WTC11 (cell line): ENCODE measurements at regions not wholly inside any gene's neighbourhood (a gene's known extent, or its start where the extent isn't known, plus 50 kb on each side); places are given as distances from the start of the nearest gene placed in this dataset.
A peak's percentile ranks its signal among the peaks of the same experiment; 100 is the strongest.
"Not testable (repeated sequence)": the region's sequence is repeated elsewhere in the genome, so short reads cannot be mapped to it uniquely, and the experiment has no call there.

Source experiments
- ATAC-seq: fragments of 200-7000 bp; cut with Tn5 transposase; 2 replicates; pipeline ENCODE4 v1.10.0; 2021; ENCODE audit warnings: mild to moderate bottlenecking, moderate library complexity
- CTCF ChIA-PET: fragments of 300-600 bp; sonication (Branson Sonifier 250); formaldehyde crosslinking; loops from one replicate; lab custom pipeline; 2021; ENCODE audit warnings: antibody characterized with exemption; lab: Charles Lee
- POLR2A ChIA-PET: fragments of 350-600 bp; sonication (Branson Sonifier 250); formaldehyde crosslinking; loops from one replicate; lab custom pipeline; 2021; ENCODE audit warnings: antibody characterized with exemption; lab: Charles Lee
- DNase-seq: peaks from one replicate; pipeline ENCODE4 v3.0.0; 2021; ENCODE audit warnings: low spot score
- H3K27ac Mint-ChIP-seq: 2 replicates; pipeline ENCODE4 v1.8.0; 2021; ENCODE audit warnings: mixed read lengths
- H3K27me3 Mint-ChIP-seq: 2 replicates; pipeline ENCODE4 v1.8.0; 2021; ENCODE audit warnings: low read depth, mild to moderate bottlenecking, moderate library complexity, mixed read lengths
- H3K36me3 Mint-ChIP-seq: 2 replicates; pipeline ENCODE4 v1.8.0; 2021; ENCODE audit warnings: mixed read lengths
- H3K4me1 Mint-ChIP-seq: 2 replicates; pipeline ENCODE4 v1.8.0; 2022; ENCODE audit warnings: mixed read lengths
- H3K4me3 Mint-ChIP-seq: 2 replicates; pipeline ENCODE4 v1.8.0; 2021; ENCODE audit warnings: mild to moderate bottlenecking, moderate library complexity, mixed read lengths
- H3K9me3 Mint-ChIP-seq: 2 replicates; pipeline ENCODE4 v1.8.0; 2021; ENCODE audit warnings: mixed read lengths
- CREB1 ChIP-seq: sonication (generic); formaldehyde crosslinking; IDR thresholded peaks from 2 replicates; pipeline ENCODE4 v1.8.0; 2023; ENCODE audit warnings: mild to moderate bottlenecking, missing genetic modification reagents
- CREM ChIP-seq: sonication (generic); formaldehyde crosslinking; IDR thresholded peaks from 2 replicates; pipeline ENCODE4 v1.8.1; 2022; ENCODE audit warnings: mild to moderate bottlenecking, missing genetic modification reagents, moderate library complexity
- ETV6 ChIP-seq: sonication (generic); formaldehyde crosslinking; IDR thresholded peaks from 2 replicates; pipeline ENCODE4 v1.8.1; 2022; ENCODE audit warnings: mild to moderate bottlenecking, missing genetic modification reagents
- FOXK1 ChIP-seq: sonication (generic); formaldehyde crosslinking; IDR thresholded peaks from 2 replicates; pipeline ENCODE4 v1.8.0; 2022; ENCODE audit warnings: mild to moderate bottlenecking, moderate library complexity, missing genetic modification reagents
- GABPB1 ChIP-seq: sonication (generic); formaldehyde crosslinking; IDR thresholded peaks from 2 replicates; pipeline ENCODE4 v1.8.1; 2023; ENCODE audit warnings: mild to moderate bottlenecking, missing genetic modification reagents
- GRHL2 ChIP-seq: fragments of 250-450 bp; sonication (Bioruptor Pico); IDR thresholded peaks from 2 replicates; pipeline ENCODE4 v1.8.0; 2022; ENCODE audit warnings: mild to moderate bottlenecking, moderate library complexity; ENCODE audit not compliant: insufficient replicate concordance, severe bottlenecking
- NFATC4 ChIP-seq: fragments of 250-450 bp; sonication (Bioruptor Pico); IDR thresholded peaks from 2 replicates; pipeline ENCODE4 v1.9.0; 2021; ENCODE audit warnings: mild to moderate bottlenecking
- ZNF138 ChIP-seq: sonication (generic); formaldehyde crosslinking; conservative IDR thresholded peaks from 2 replicates; pipeline ENCODE4 v1.8.1; 2022; ENCODE audit warnings: mild to moderate bottlenecking, moderate library complexity, missing genetic modification reagents
- ZNF263 ChIP-seq: sonication (generic); formaldehyde crosslinking; IDR thresholded peaks from 2 replicates; pipeline ENCODE4 v1.8.1; 2022; ENCODE audit warnings: low read depth, mild to moderate bottlenecking, moderate library complexity, missing genetic modification reagents
- ZNF416 ChIP-seq: fragments of 250-450 bp; sonication (Bioruptor Pico); IDR thresholded peaks from 2 replicates; pipeline ENCODE4 v1.9.0; 2021; ENCODE audit warnings: mild to moderate bottlenecking, inconsistent platforms
- TF ChIP-seq, protein P1 (sequence below): sonication (generic); formaldehyde crosslinking; IDR thresholded peaks from 2 replicates; pipeline ENCODE4 v1.8.1; 2023; ENCODE audit warnings: mild to moderate bottlenecking, missing genetic modification reagents, borderline replicate concordance
- TF ChIP-seq, protein P2 (sequence below): fragments of 250-450 bp; sonication (Bioruptor Pico); IDR thresholded peaks from 2 replicates; pipeline ENCODE4 v1.9.0; 2021; ENCODE audit warnings: moderate library complexity, mild to moderate bottlenecking, inconsistent platforms, borderline replicate concordance
- TF ChIP-seq, protein P3 (sequence below): sonication (generic); formaldehyde crosslinking; IDR thresholded peaks from 2 replicates; pipeline ENCODE4 v1.8.1; 2022; ENCODE audit warnings: missing genetic modification reagents, borderline replicate concordance
- TF ChIP-seq, protein P4 (sequence below): sonication (generic); formaldehyde crosslinking; IDR thresholded peaks from 2 replicates; pipeline ENCODE4 v1.8.0; 2023; ENCODE audit warnings: missing genetic modification reagents
- TF ChIP-seq, protein P5 (sequence below): fragments of 200-600 bp; IDR thresholded peaks from 2 replicates; pipeline ENCODE4 v1.8.0; 2022; ENCODE audit warnings: antibody characterized with exemption
- TF ChIP-seq, protein P6 (sequence below): sonication (generic); formaldehyde crosslinking; IDR thresholded peaks from 2 replicates; pipeline ENCODE4 v1.8.0; 2022; ENCODE audit warnings: mild to moderate bottlenecking, missing genetic modification reagents

DNA sequence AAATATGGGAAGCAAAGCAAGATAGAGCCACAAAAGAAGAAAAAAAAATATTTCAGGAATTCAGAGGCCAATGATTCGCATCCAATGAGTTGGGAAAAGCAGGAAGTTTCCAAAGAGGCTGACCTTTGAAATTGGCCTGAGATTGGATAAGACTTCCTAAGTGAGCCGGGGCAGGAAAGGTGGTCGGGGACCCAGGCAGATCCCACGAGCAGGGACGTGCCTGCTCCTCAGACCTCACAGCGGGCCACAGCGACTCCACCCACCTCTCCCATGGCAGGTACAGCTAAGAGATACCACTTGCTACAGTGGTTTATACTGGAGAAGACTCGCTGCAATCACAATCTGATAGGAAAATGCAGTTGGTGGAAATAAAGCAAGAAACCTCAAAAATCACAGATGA lies 102.8 kb upstream of the SALL3 start:
- no peak for DNase-seq
- H3K4me1 Mint-ChIP-seq: peaks cover 9% of the 10 kb centered on the region
- peaks cover 12% of the 10 kb centered on the region for H3K36me3 Mint-ChIP-seq
- H3K27me3 Mint-ChIP-seq: peaks cover 11% of the 10 kb centered on the region
- CTCF ChIA-PET: interaction anchor here (1.0 to 2.3 kb wide), 3 partner anchors 60 to 218 kb away, joined by 3 to 10 read pairs (median 3); no protein-coding TSS in a partner anchor
- H3K4me3 Mint-ChIP-seq: no peak overlapping the region
- ATAC-seq: no peak; the same call in 1 of the 2 replicates
- peaks cover 16% of the 10 kb centered on the region for H3K9me3 Mint-ChIP-seq
- TF ChIP-seq NFATC4 (CRISPR knock-in tag): no peak
- TF ChIP-seq GRHL2 (CRISPR knock-in tag): no peak
- POLR2A ChIA-PET: no interaction called here
- no peak overlapping the region for H3K27ac Mint-ChIP-seq

DNA sequence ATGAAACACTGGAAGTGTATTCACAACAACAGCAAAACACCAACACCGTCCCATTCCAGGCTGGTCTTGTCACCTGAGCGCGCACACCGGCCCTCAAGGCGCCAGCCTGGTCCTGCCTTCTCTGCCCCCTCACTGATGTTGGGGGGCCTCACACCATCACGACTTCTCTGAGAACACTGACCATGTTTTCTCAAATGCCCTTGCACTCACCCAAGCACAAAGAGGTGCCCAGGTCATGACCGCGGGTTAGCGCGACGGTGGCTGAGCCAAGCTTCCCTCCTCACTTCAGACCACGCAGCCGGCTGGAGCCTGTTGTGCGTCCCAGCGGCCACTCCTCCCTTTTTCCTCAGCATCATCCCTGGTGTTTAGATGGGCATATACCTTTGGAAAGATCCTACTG lies 101.3 kb upstream of the SALL3 start:
- H3K27ac Mint-ChIP-seq: no peak overlapping the region
- TF ChIP-seq ZNF263 (CRISPR knock-in tag) (no peak), GABPB1 (CRISPR knock-in tag) (no peak), CREB1 (CRISPR knock-in tag) (no peak), ZNF416 (CRISPR knock-in tag) (no peak), ZNF138 (CRISPR knock-in tag) (no peak), CREM (CRISPR knock-in tag) (no peak), ETV6 (CRISPR knock-in tag) (no peak), FOXK1 (CRISPR knock-in tag) (no peak)
- TF ChIP-seq, protein P1, sequence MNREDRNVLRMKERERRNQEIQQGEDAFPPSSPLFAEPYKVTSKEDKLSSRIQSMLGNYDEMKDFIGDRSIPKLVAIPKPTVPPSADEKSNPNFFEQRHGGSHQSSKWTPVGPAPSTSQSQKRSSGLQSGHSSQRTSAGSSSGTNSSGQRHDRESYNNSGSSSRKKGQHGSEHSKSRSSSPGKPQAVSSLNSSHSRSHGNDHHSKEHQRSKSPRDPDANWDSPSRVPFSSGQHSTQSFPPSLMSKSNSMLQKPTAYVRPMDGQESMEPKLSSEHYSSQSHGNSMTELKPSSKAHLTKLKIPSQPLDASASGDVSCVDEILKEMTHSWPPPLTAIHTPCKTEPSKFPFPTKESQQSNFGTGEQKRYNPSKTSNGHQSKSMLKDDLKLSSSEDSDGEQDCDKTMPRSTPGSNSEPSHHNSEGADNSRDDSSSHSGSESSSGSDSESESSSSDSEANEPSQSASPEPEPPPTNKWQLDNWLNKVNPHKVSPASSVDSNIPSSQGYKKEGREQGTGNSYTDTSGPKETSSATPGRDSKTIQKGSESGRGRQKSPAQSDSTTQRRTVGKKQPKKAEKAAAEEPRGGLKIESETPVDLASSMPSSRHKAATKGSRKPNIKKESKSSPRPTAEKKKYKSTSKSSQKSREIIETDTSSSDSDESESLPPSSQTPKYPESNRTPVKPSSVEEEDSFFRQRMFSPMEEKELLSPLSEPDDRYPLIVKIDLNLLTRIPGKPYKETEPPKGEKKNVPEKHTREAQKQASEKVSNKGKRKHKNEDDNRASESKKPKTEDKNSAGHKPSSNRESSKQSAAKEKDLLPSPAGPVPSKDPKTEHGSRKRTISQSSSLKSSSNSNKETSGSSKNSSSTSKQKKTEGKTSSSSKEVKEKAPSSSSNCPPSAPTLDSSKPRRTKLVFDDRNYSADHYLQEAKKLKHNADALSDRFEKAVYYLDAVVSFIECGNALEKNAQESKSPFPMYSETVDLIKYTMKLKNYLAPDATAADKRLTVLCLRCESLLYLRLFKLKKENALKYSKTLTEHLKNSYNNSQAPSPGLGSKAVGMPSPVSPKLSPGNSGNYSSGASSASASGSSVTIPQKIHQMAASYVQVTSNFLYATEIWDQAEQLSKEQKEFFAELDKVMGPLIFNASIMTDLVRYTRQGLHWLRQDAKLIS: no peak
- TF ChIP-seq, protein P2, sequence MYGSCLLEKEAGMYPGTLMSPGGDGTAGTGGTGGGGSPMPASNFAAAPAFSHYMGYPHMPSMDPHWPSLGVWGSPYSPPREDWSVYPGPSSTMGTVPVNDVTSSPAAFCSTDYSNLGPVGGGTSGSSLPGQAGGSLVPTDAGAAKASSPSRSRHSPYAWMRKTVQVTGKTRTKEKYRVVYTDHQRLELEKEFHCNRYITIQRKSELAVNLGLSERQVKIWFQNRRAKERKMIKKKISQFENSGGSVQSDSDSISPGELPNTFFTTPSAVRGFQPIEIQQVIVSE (CRISPR knock-in tag): no peak
- TF ChIP-seq, protein P3, sequence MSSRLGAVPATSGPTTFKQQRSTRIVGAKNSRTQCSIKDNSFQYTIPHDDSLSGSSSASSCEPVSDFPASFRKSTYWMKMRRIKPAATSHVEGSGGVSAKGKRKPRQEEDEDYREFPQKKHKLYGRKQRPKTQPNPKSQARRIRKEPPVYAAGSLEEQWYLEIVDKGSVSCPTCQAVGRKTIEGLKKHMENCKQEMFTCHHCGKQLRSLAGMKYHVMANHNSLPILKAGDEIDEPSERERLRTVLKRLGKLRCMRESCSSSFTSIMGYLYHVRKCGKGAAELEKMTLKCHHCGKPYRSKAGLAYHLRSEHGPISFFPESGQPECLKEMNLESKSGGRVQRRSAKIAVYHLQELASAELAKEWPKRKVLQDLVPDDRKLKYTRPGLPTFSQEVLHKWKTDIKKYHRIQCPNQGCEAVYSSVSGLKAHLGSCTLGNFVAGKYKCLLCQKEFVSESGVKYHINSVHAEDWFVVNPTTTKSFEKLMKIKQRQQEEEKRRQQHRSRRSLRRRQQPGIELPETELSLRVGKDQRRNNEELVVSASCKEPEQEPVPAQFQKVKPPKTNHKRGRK: no peak
- TF ChIP-seq, protein P4, sequence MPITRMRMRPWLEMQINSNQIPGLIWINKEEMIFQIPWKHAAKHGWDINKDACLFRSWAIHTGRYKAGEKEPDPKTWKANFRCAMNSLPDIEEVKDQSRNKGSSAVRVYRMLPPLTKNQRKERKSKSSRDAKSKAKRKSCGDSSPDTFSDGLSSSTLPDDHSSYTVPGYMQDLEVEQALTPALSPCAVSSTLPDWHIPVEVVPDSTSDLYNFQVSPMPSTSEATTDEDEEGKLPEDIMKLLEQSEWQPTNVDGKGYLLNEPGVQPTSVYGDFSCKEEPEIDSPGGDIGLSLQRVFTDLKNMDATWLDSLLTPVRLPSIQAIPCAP (CRISPR knock-in tag): no peak
- TF ChIP-seq, all 79 proteins: peak for 0
- Mint-ChIP-seq H3K4me3 (no peak overlapping the region), H3K36me3 (peaks cover 17% of the 10 kb centered on the region), H3K9me3 (peaks cover 20% of the 10 kb centered on the region), H3K4me1 (peaks cover 9% of the 10 kb centered on the region), H3K27me3 (peaks cover 11% of the 10 kb centered on the region)
- ATAC-seq: no peak
- CTCF ChIA-PET: interaction anchor here (1.6 kb wide), 1 partner anchor 11 kb away, joined by 3 read pairs; no protein-coding TSS in a partner anchor
- DNase-seq: no peak
- POLR2A ChIA-PET: no interaction called here

DNA sequence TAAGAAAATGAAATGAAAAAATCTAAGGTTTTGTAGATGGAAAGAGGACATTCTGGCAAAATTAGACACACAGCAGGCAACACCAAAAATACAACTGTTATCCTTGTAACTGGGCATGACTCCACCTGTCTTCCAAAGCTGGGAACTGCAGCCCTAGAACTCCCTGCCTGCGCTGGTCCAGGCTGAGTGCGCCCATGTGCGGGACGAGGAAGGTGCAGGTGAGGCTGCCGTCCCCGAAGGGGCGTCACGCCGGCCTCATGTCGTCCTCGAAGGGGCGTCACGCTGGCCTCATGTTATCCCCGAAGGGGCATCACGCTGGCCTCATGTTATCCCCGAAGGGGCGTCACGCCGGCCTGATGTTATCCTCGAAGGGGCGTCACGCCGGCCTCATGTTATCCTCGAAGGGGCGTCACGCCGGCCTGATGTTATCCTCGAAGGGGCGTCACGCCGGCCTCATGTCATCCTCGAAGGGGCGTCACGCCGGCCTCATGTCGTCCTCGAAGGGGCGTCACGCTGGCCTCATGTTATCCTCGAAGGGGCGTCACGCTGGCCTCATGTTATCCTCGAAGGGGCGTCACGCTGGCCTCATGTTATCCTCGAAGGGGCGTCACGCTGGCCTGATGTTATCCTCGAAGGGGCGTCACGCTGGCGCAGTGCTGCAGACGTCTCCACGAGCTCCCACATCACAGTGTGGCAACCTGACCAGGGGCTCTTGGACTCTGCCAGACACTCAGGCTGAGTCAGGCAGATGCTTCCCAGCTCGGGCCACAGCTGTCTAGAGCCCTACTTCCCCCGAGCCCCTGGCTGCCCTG lies 100.3 kb upstream of the SALL3 start:
- H3K27ac Mint-ChIP-seq, H3K4me3 Mint-ChIP-seq, H3K4me1 Mint-ChIP-seq, POLR2A ChIA-PET: not testable (repeated sequence)
- Mint-ChIP-seq H3K27me3 (peaks cover 11% of the 10 kb centered on the region), H3K36me3 (peaks cover 18% of the 10 kb centered on the region), H3K9me3 (peaks cover 30% of the 10 kb centered on the region)
- TF ChIP-seq, protein P5, sequence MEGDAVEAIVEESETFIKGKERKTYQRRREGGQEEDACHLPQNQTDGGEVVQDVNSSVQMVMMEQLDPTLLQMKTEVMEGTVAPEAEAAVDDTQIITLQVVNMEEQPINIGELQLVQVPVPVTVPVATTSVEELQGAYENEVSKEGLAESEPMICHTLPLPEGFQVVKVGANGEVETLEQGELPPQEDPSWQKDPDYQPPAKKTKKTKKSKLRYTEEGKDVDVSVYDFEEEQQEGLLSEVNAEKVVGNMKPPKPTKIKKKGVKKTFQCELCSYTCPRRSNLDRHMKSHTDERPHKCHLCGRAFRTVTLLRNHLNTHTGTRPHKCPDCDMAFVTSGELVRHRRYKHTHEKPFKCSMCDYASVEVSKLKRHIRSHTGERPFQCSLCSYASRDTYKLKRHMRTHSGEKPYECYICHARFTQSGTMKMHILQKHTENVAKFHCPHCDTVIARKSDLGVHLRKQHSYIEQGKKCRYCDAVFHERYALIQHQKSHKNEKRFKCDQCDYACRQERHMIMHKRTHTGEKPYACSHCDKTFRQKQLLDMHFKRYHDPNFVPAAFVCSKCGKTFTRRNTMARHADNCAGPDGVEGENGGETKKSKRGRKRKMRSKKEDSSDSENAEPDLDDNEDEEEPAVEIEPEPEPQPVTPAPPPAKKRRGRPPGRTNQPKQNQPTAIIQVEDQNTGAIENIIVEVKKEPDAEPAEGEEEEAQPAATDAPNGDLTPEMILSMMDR: peak; percentile 69
- TF ChIP-seq, protein P6, sequence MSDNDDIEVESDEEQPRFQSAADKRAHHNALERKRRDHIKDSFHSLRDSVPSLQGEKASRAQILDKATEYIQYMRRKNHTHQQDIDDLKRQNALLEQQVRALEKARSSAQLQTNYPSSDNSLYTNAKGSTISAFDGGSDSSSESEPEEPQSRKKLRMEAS (CRISPR knock-in tag): peak; percentile 69; the same call in 1 of the 2 replicates
- ATAC-seq (peak; percentile 83), DNase-seq (peak; percentile 64)
- CTCF ChIA-PET: interaction anchor here (0.6 to 1.6 kb wide), 4 partner anchors 12 to 108 kb away, joined by 3 read pairs; no protein-coding TSS in a partner anchor
